MG63 (cell line): ENCODE measurements at regions not wholly inside any gene's neighbourhood (a gene's known extent, or its start where the extent isn't known, plus 50 kb on each side); places are given as distances from the start of the nearest gene placed in this dataset.

Source experiments
- DNase-seq: peaks from one replicate; pipeline ENCODE4 v3.0.0-alpha.2; 2020
- H3K27me3 ChIP-seq: fragments of 250-450 bp; sonication (Bioruptor Pico); 2 replicates; pipeline ENCODE4 v1.5.1; 2020; ENCODE audit warnings: mild to moderate bottlenecking, moderate library complexity
- H3K36me3 ChIP-seq: fragments of 250-450 bp; sonication (Bioruptor Pico); 2 replicates; pipeline ENCODE4 v1.5.1; 2020; ENCODE audit warnings: mild to moderate bottlenecking, moderate library complexity
- H3K4me3 ChIP-seq: fragments of 250-450 bp; sonication (Bioruptor Pico); 2 replicates; pipeline ENCODE4 v1.5.1; 2020; ENCODE audit warnings: mild to moderate bottlenecking, moderate library complexity
- H3K9me3 ChIP-seq: fragments of 250-450 bp; sonication (Bioruptor Pico); 2 replicates; pipeline ENCODE4 v1.5.1; 2020; ENCODE audit warnings: mild to moderate bottlenecking, moderate library complexity

- DNase-seq = no peak
- H3K36me3 ChIP-seq = no peaks in the 10 kb centered on the region
- no peaks in the 10 kb centered on the region for H3K27me3 ChIP-seq
- H3K4me3 ChIP-seq = no peak overlapping the region
- no peaks in the 10 kb centered on the region for H3K9me3 ChIP-seq
Observed at GRCh38 chr9:6078382-6079105, 63.1 kb upstream of the RANBP6 start.

GRCh38 chr9:6076851-6077250, 61.4 kb upstream of the RANBP6 start:
- H3K36me3 ChIP-seq = no peaks in the 10 kb centered on the region
- DNase-seq = no peak
- no peaks in the 10 kb centered on the region for H3K27me3 ChIP-seq
- no peak overlapping the region for H3K4me3 ChIP-seq
- H3K9me3 ChIP-seq = no peaks in the 10 kb centered on the region

- no peaks in the 10 kb centered on the region for H3K36me3 ChIP-seq
- no peaks in the 10 kb centered on the region for H3K27me3 ChIP-seq
- no peaks in the 10 kb centered on the region for H3K9me3 ChIP-seq
- H3K4me3 ChIP-seq = no peak overlapping the region
- no peak for DNase-seq
Observed at GRCh38 chr9:6073731-6074130, 58.3 kb upstream of the RANBP6 start.

GRCh38 chr9:6072865-6073264, 57.4 kb upstream of the RANBP6 start:
- no peak for DNase-seq
- no peaks in the 10 kb centered on the region for H3K27me3 ChIP-seq
- H3K4me3 ChIP-seq = no peak overlapping the region
- no peaks in the 10 kb centered on the region for H3K9me3 ChIP-seq
- H3K36me3 ChIP-seq = no peaks in the 10 kb centered on the region

- no peaks in the 10 kb centered on the region for H3K9me3 ChIP-seq
Observed at GRCh38 chr9:6072453-6072852, 57.0 kb upstream of the RANBP6 start.

GRCh38 chr9:6068983-6069382, 53.6 kb upstream of the RANBP6 start:
- Histone ChIP-seq H3K9me3 (no peaks in the 10 kb centered on the region), H3K27me3 (no peaks in the 10 kb centered on the region), H3K36me3 (no peaks in the 10 kb centered on the region), H3K4me3 (no peak overlapping the region)
- no peak for DNase-seq

More at GRCh38 chr9:6072453-6072852, 57.0 kb upstream of the RANBP6 start:
- DNase-seq = no peak
- Histone ChIP-seq H3K27me3 (no peaks in the 10 kb centered on the region), H3K36me3 (no peaks in the 10 kb centered on the region), H3K4me3 (no peak overlapping the region)

GRCh38 chr9:6067426-6067825, 52.0 kb upstream of the RANBP6 start:
- Histone ChIP-seq H3K4me3 (no peak overlapping the region), H3K27me3 (no peaks in the 10 kb centered on the region), H3K9me3 (no peaks in the 10 kb centered on the region), H3K36me3 (no peaks in the 10 kb centered on the region)
- no peak for DNase-seq
